ENCODE measurements at regions not wholly inside any gene's neighbourhood (a gene's known extent, or its start where the extent isn't known, plus 50 kb on each side); places are given as distances from the start of the nearest gene placed in this dataset.

GRCh38 chr14:82886670-82887069 is 1353.0 kb upstream of the SEL1L start:
- DNase-seq (no peak), FAIRE-seq (no peak), ATAC-seq (no peak)
- 34 to 62% methylated on average over 1 of the region's 1 CpG for WGBS, 2 donors
- Histone ChIP-seq H3K36me3 (no peaks in the 10 kb centered on the region), H3K4me1 (no peaks in the 10 kb centered on the region), H3K9me3 (no peaks in the 10 kb centered on the region), H3K27ac (no peak overlapping the region), H3K4me3 (no peak overlapping the region), H3K27me3 (no peaks in the 10 kb centered on the region)
- TF ChIP-seq CTCF (IDR thresholded peaks at IDR 0.05): no peak
- intact Hi-C loops (cut with DNase I): no loop called here

GRCh38 chr14:82889701-82890100 is 1356.0 kb upstream of the SEL1L start:
- Histone ChIP-seq H3K4me1 (no peaks in the 10 kb centered on the region), H3K36me3 (no peaks in the 10 kb centered on the region), H3K9me3 (no peaks in the 10 kb centered on the region), H3K4me3 (no peak overlapping the region), H3K27me3 (no peaks in the 10 kb centered on the region), H3K27ac (no peak overlapping the region)
- ATAC-seq: no peak
- TF ChIP-seq CTCF (IDR thresholded peaks at IDR 0.05): no peak
- no peak for FAIRE-seq
- DNase-seq: no peak
- intact Hi-C loops (cut with DNase I): no loop called here

GRCh38 chr14:82896476-82896875 is 1362.8 kb upstream of the SEL1L start:
- H3K36me3 ChIP-seq: no peaks in the 10 kb centered on the region
- WGBS, 2 donors: 56 to 85% methylated on average over 1 of the region's 1 CpG
- DNase-seq (no peak), ATAC-seq (no peak), FAIRE-seq (no peak)
- H3K4me3 ChIP-seq: no peak overlapping the region
- H3K9me3 ChIP-seq: no peaks in the 10 kb centered on the region
- intact Hi-C loops (cut with DNase I): no loop called here
- no peaks in the 10 kb centered on the region for H3K27me3 ChIP-seq
- no peak overlapping the region for H3K27ac ChIP-seq
- TF ChIP-seq CTCF (IDR thresholded peaks at IDR 0.05): no peak
- H3K4me1 ChIP-seq: no peaks in the 10 kb centered on the region

GRCh38 chr14:82897469-82898308 is 1364.0 kb upstream of the SEL1L start:
- no peak overlapping the region for H3K27ac ChIP-seq
- DNase-seq (no peak), FAIRE-seq (no peak), ATAC-seq (no peak)
- H3K9me3 ChIP-seq: no peaks in the 10 kb centered on the region
- no peaks in the 10 kb centered on the region for H3K36me3 ChIP-seq
- H3K4me1 ChIP-seq: no peaks in the 10 kb centered on the region
- H3K27me3 ChIP-seq: no peaks in the 10 kb centered on the region
- H3K4me3 ChIP-seq: no peak overlapping the region
- no peak for TF ChIP-seq CTCF (IDR thresholded peaks at IDR 0.05)
- 51 to 57% methylated on average over 4 of the region's 4 CpGs for WGBS, 2 donors
- intact Hi-C loops (cut with DNase I): no loop called here

- WGBS, 2 donors: 67 to 69% methylated on average over 2 of the region's 2 CpGs
- Histone ChIP-seq H3K4me1 (no peaks in the 10 kb centered on the region), H3K9me3 (no peaks in the 10 kb centered on the region), H3K27me3 (no peaks in the 10 kb centered on the region), H3K36me3 (no peaks in the 10 kb centered on the region), H3K27ac (no peak overlapping the region), H3K4me3 (no peak overlapping the region)
- FAIRE-seq (no peak), ATAC-seq (no peak), DNase-seq (no peak)
- TF ChIP-seq CTCF (IDR thresholded peaks at IDR 0.05): no peak
- intact Hi-C loops (cut with DNase I): no loop called here
Observed at GRCh38 chr14:82905762-82906161, 1372.1 kb upstream of the SEL1L start.
